IMR-90 (cell line): ENCODE measurements at regions not wholly inside any gene's neighbourhood (a gene's known extent, or its start where the extent isn't known, plus 50 kb on each side); places are given as distances from the start of the nearest gene placed in this dataset.

Source experiments
- ATAC-seq: fragments of 200-7000 bp; cut with Tn5 transposase; 2 replicates; pipeline ENCODE4 v1.9.1; 2020; ENCODE audit warnings: low read depth, mild to moderate bottlenecking, moderate library complexity
- BruUV-seq: library from RNA; stranded (reverse); fragments of 400-500 nt; replicated peaks from 2 replicates; lab custom pipeline; 2021; lab: Mats Ljungman, UMichigan
- CTCF ChIA-PET: fragments of 300-600 bp; formaldehyde crosslinking; extraction: SDS; loops from one replicate; lab custom pipeline; 2021; ENCODE audit warnings: antibody characterized with exemption; lab: Yijun Ruan, JAX
- POLR2A ChIA-PET: fragments of 300-600 bp; sonication (Branson Sonifier 250); formaldehyde crosslinking; loops from one replicate; lab custom pipeline; 2022; ENCODE audit warnings: antibody characterized with exemption; ENCODE audit not compliant: unreplicated experiment; lab: Charles Lee
- DNase-seq: peaks from one replicate; pipeline ENCODE4 v3.0.0; 2013
- H2AFZ ChIP-seq: replicated peaks from 2 replicates; pipeline ENCODE3; 2013; ENCODE audit warnings: low read length, mild to moderate bottlenecking; ENCODE audit not compliant: poor library complexity
- H2AK5ac ChIP-seq: 2 replicates; pipeline ENCODE4 v1.6.1; 2013; ENCODE audit warnings: low read depth, low read length, inconsistent platforms
- H2AK9ac ChIP-seq: replicated peaks from 2 replicates; pipeline ENCODE3; 2013; ENCODE audit warnings: mild to moderate bottlenecking, low read depth, low read length, moderate library complexity; ENCODE audit not compliant: poor library complexity
- H2BK120ac ChIP-seq: 2 replicates; pipeline ENCODE4 v1.6.1; 2013; ENCODE audit warnings: low read depth, low read length, inconsistent platforms
- H2BK15ac ChIP-seq: 3 replicates; pipeline ENCODE4 v1.6.1; 2013; ENCODE audit warnings: low read depth, low read length, inconsistent platforms
- H2BK20ac ChIP-seq: 2 replicates; pipeline ENCODE4 v1.6.1; 2013; ENCODE audit warnings: low read depth, mild to moderate bottlenecking, inconsistent platforms, low read length, moderate library complexity
- H2BK5ac ChIP-seq: 2 replicates; pipeline ENCODE4 v1.6.1; 2013; ENCODE audit warnings: mild to moderate bottlenecking, low read depth, low read length, inconsistent platforms; ENCODE audit not compliant: poor library complexity, severe bottlenecking
- H3K14ac ChIP-seq: replicated peaks from 2 replicates; pipeline ENCODE4 v1.6.1; 2013; ENCODE audit warnings: low read depth, low read length, inconsistent platforms
- H3K18ac ChIP-seq: 2 replicates; pipeline ENCODE4 v1.6.1; 2013; ENCODE audit warnings: low read depth, low read length, control low read depth
- H3K23ac ChIP-seq: 2 replicates; pipeline ENCODE4 v1.6.1; 2013; ENCODE audit warnings: low read depth, low read length, inconsistent platforms
- H3K27ac ChIP-seq: 2 replicates; pipeline ENCODE4 v1.5.1; 2013; ENCODE audit warnings: mild to moderate bottlenecking, control low read depth, low read length; ENCODE audit not compliant: insufficient read depth
- H3K27me3 ChIP-seq: 2 replicates; pipeline ENCODE4 v1.6.1; 2013; ENCODE audit warnings: low read length; ENCODE audit not compliant: control insufficient read depth, insufficient read depth
- H3K36me3 ChIP-seq: 2 replicates; pipeline ENCODE4 v1.6.1; 2013; ENCODE audit warnings: low read length, mixed read lengths; ENCODE audit not compliant: control insufficient read depth, insufficient read depth
- H3K4ac ChIP-seq: 2 replicates; pipeline ENCODE4 v1.6.1; 2013; ENCODE audit warnings: low read depth, low read length, inconsistent platforms
- H3K4me1 ChIP-seq: 2 replicates; pipeline ENCODE4 v1.6.1; 2013; ENCODE audit warnings: low read length, mixed read lengths; ENCODE audit not compliant: control insufficient read depth, insufficient read depth
- H3K4me2 ChIP-seq: 2 replicates; pipeline ENCODE4 v1.6.1; 2013; ENCODE audit warnings: low read depth, mild to moderate bottlenecking, control low read depth, low read length, moderate library complexity
- H3K4me3 ChIP-seq: 2 replicates; pipeline ENCODE4 v1.5.1; 2013; ENCODE audit warnings: low read depth, mild to moderate bottlenecking, control low read depth, low read length, moderate library complexity; ENCODE audit not compliant: insufficient read depth
- H3K56ac ChIP-seq: 2 replicates; pipeline ENCODE4 v1.6.1; 2013; ENCODE audit warnings: low read length, inconsistent platforms; ENCODE audit not compliant: insufficient read depth; ENCODE audit errors: extremely low read depth
- H3K79me1 ChIP-seq, 2 experiments: 2 replicates each; pipeline ENCODE4 v1.6.1; 2013; ENCODE audit warnings: low read length in 2 of 2, inconsistent platforms in 1 of 2, low read depth in 1 of 2
- H3K9ac ChIP-seq: 2 replicates; pipeline ENCODE4 v1.6.1; 2013; ENCODE audit warnings: low read depth, low read length, control low read depth
- H3K9me1 ChIP-seq: 2 replicates; pipeline ENCODE4 v1.6.1; 2013; ENCODE audit warnings: low read length, inconsistent platforms; ENCODE audit not compliant: insufficient read depth
- H3K9me3 ChIP-seq: 2 replicates; pipeline ENCODE4 v1.6.1; 2013; ENCODE audit warnings: low read length; ENCODE audit not compliant: control insufficient read depth, insufficient read depth
- H4K20me1 ChIP-seq: 2 replicates; pipeline ENCODE4 v1.6.1; 2013; ENCODE audit warnings: low read length, inconsistent platforms; ENCODE audit not compliant: insufficient read depth
- H4K5ac ChIP-seq: 2 replicates; pipeline ENCODE4 v1.6.1; 2013; ENCODE audit warnings: mild to moderate bottlenecking, low read depth, low read length, control low read depth
- H4K8ac ChIP-seq, 2 experiments: 2 replicates each; pipeline ENCODE4 v1.6.1; 2013; ENCODE audit warnings: low read depth in 2 of 2, low read length in 2 of 2, control low read depth in 1 of 2, inconsistent platforms in 1 of 2
- H4K91ac ChIP-seq: 2 replicates; pipeline ENCODE4 v1.6.1; 2013; ENCODE audit warnings: low read depth, low read length, inconsistent platforms; ENCODE audit not compliant: insufficient read depth
- BHLHE40 ChIP-seq: fragments of 150-350 bp; IDR thresholded peaks from 2 replicates; pipeline ENCODE4 v1.6.1; 2016; ENCODE audit warnings: mild to moderate bottlenecking, low read depth, low read length
- CEBPB ChIP-seq: IDR thresholded peaks from 2 replicates; pipeline ENCODE4 v1.6.1; 2012; ENCODE audit warnings: low read depth, low read length, improper control_type of control experiment
- CHD1 ChIP-seq: IDR thresholded peaks from 2 replicates; pipeline ENCODE4 v1.6.1; 2012; ENCODE audit warnings: low read depth, low read length, improper control_type of control experiment
- ELK1 ChIP-seq: fragments of 150-350 bp; IDR thresholded peaks from 2 replicates; pipeline ENCODE4 v1.6.1; 2016; ENCODE audit warnings: low read depth, mild to moderate bottlenecking, low read length, moderate library complexity, borderline replicate concordance
- FOS ChIP-seq: fragments of 150-350 bp; IDR thresholded peaks from 2 replicates; pipeline ENCODE4 v1.6.1; 2016; ENCODE audit warnings: low read depth, low read length
- MAZ ChIP-seq: IDR thresholded peaks from 2 replicates; pipeline ENCODE4 v1.6.1; 2012; ENCODE audit warnings: low read depth, mild to moderate bottlenecking, low read length, improper control_type of control experiment, moderate library complexity, borderline replicate concordance
- MXI1 ChIP-seq: IDR thresholded peaks from 2 replicates; pipeline ENCODE4 v1.6.1; 2012; ENCODE audit warnings: low read depth, mild to moderate bottlenecking, low read length, moderate library complexity, borderline replicate concordance
- NFE2L2 ChIP-seq: fragments of 150-350 bp; IDR thresholded peaks from 2 replicates; pipeline ENCODE4 v1.6.1; 2016; ENCODE audit warnings: low read depth, mild to moderate bottlenecking, low read length
- POLR2A ChIP-seq: IDR thresholded peaks from 2 replicates; pipeline ENCODE4 v1.6.1; 2012; ENCODE audit warnings: mild to moderate bottlenecking, low read depth, low read length
- RAD21 ChIP-seq: IDR thresholded peaks from 2 replicates; pipeline ENCODE4 v1.6.1; 2012; ENCODE audit warnings: low read length, improper control_type of control experiment
- RCOR1 ChIP-seq: IDR thresholded peaks from 2 replicates; pipeline ENCODE4 v1.6.1; 2012; ENCODE audit warnings: mild to moderate bottlenecking, low read length, improper control_type of control experiment; ENCODE audit not compliant: insufficient replicate concordance
- RFX5 ChIP-seq: IDR thresholded peaks from 2 replicates; pipeline ENCODE4 v1.8.0; 2012; ENCODE audit warnings: low read depth, mild to moderate bottlenecking, low read length, moderate library complexity
- SMC3 ChIP-seq: fragments of 150-350 bp; IDR thresholded peaks from 2 replicates; pipeline ENCODE4 v1.6.1; 2016; ENCODE audit warnings: low read depth, mild to moderate bottlenecking, antibody characterized with exemption, low read length, moderate library complexity
- USF2 ChIP-seq: fragments of 150-350 bp; IDR thresholded peaks from 2 replicates; pipeline ENCODE4 v1.6.1; 2017; ENCODE audit warnings: mild to moderate bottlenecking, antibody characterized with exemption, low read length, low read depth
- WGBS, 2 experiments: methylation state at CpG; one replicate each; pipeline versions ENCODE4 v1.1.5 to v1.1.7; 2013; ENCODE audit warnings: missing lambda C conversion rate in 2 of 2; ENCODE audit not compliant: insufficient read length in 1 of 2; ENCODE audit errors: extremely low coverage in 2 of 2; 5-methylcytosine and 5-hydroxymethylcytosine counted together
- dilution Hi-C: fragments of 300-500 bp; cut with HindIII; formaldehyde crosslinking; loops from one replicate; pipeline ENCODE4 v1.14.3; 2018; ENCODE audit warnings: low sequenced_read_pairs; ENCODE audit not compliant: unreplicated experiment
- in situ Hi-C: fragments of 300-500 bp; cut with MboI; formaldehyde crosslinking; loops from 3 replicates; pipeline ENCODE4 v1.14.3; 2019; ENCODE audit warnings: low sequenced_read_pairs, inconsistent platforms, mixed read lengths
- intact Hi-C: fragments of 100-400 bp; cut with micrococcal nuclease; formaldehyde crosslinking; loops from 2 replicates; pipeline ENCODE4 v1.10.0; 2022
- TF ChIP-seq, protein P1 (sequence below): conservative IDR thresholded peaks from 2 replicates; pipeline ENCODE4 v1.5.1; 2012; ENCODE audit warnings: mild to moderate bottlenecking, low read depth, low read length, improper control_type of control experiment

DNA sequence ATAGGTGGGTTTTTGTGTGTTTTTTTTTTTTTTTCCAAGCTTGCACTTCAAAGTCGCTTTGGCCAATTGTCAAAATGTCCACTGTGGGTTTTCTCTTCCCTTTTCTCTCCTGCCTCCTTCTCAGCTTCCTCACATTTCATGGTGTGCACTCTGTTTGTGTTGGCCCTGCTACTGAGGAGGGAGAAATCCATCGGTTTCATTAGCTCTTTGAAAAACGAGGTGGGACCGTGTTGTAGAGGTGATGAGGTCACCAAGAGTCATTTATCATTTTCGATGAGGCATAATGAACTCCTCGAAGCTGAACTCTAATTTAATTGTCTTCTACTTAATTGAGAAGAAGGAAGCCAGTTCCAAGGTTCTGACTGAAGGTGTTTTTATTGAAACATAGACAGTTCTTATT is 174.4 kb upstream of the TOX3 start:
- WGBS, 2 experiments, result no CpG with 5 or more reads among the region's 6 CpGs
- no peak overlapping the region for H2AFZ ChIP-seq
- no peak overlapping the region for H4K5ac ChIP-seq
- H3K36me3 ChIP-seq, result no peaks in the 10 kb centered on the region
- H3K9ac ChIP-seq, result no peak overlapping the region
- H2BK20ac ChIP-seq, result no peak overlapping the region
- DNase-seq (no peak), ATAC-seq (no peak)
- no peak overlapping the region for H3K23ac ChIP-seq
- no peak overlapping the region for H2AK9ac ChIP-seq
- peaks cover 11% of the 10 kb centered on the region for H3K9me3 ChIP-seq
- H3K79me1 ChIP-seq, result no peaks in the 10 kb centered on the region
- TF ChIP-seq NFE2L2 (no peak), ELK1 (no peak), RFX5 (no peak), BHLHE40 (no peak), USF2 (no peak), RAD21 (no peak), MAZ (no peak), CHD1 (no peak), POLR2A (no peak), SMC3 (no peak), FOS (no peak), CEBPB (no peak), MXI1 (no peak), RCOR1 (no peak)
- TF ChIP-seq, protein P1, sequence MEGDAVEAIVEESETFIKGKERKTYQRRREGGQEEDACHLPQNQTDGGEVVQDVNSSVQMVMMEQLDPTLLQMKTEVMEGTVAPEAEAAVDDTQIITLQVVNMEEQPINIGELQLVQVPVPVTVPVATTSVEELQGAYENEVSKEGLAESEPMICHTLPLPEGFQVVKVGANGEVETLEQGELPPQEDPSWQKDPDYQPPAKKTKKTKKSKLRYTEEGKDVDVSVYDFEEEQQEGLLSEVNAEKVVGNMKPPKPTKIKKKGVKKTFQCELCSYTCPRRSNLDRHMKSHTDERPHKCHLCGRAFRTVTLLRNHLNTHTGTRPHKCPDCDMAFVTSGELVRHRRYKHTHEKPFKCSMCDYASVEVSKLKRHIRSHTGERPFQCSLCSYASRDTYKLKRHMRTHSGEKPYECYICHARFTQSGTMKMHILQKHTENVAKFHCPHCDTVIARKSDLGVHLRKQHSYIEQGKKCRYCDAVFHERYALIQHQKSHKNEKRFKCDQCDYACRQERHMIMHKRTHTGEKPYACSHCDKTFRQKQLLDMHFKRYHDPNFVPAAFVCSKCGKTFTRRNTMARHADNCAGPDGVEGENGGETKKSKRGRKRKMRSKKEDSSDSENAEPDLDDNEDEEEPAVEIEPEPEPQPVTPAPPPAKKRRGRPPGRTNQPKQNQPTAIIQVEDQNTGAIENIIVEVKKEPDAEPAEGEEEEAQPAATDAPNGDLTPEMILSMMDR, result no peak
- in situ Hi-C loops, result no loop called here
- H4K20me1 ChIP-seq, result no peaks in the 10 kb centered on the region
- dilution Hi-C loops, result no loop called here
- no peaks in the 10 kb centered on the region for H3K27me3 ChIP-seq
- no peak overlapping the region for H3K56ac ChIP-seq
- no peak overlapping the region for H3K18ac ChIP-seq
- no peaks in the 10 kb centered on the region for H3K4me1 ChIP-seq
- no peak overlapping the region for H2BK15ac ChIP-seq
- no peak overlapping the region for H2AK5ac ChIP-seq
- BruUV-seq, result no TSS peak
- ChIA-PET POLR2A (no interaction called here), CTCF (no interaction called here)
- H2BK120ac ChIP-seq, result no peak overlapping the region
- H3K9me1 ChIP-seq, result no peaks in the 10 kb centered on the region
- intact Hi-C loops, result no loop called here
- H3K4ac ChIP-seq, result no peak overlapping the region
- no peak overlapping the region for H3K4me2 ChIP-seq
- H3K27ac ChIP-seq, result no peak overlapping the region
- H4K91ac ChIP-seq, result no peak overlapping the region
- no peak overlapping the region for H4K8ac ChIP-seq
- H3K14ac ChIP-seq, result no peak overlapping the region
- no peak overlapping the region for H3K4me3 ChIP-seq
- no peak overlapping the region for H2BK5ac ChIP-seq
